ENCODE measurements at regions not wholly inside any gene's neighbourhood (a gene's known extent, or its start where the extent isn't known, plus 50 kb on each side); places are given as distances from the start of the nearest gene placed in this dataset.
"Not testable (repeated sequence)": the region's sequence is repeated elsewhere in the genome, so short reads cannot be mapped to it uniquely, and the experiment has no call there.

- Histone ChIP-seq H3K27me3 (no peaks in the 10 kb centered on the region), H3K9me3 (no peaks in the 10 kb centered on the region), H3K36me3 (no peaks in the 10 kb centered on the region), H3K4me3 (no peak overlapping the region), H3K27ac (no peak overlapping the region), H3K4me1 (no peaks in the 10 kb centered on the region)
- WGBS, 2 donors = 18 to 69% methylated on average over 2 of the region's 2 CpGs
- DNase-seq = no peak
- intact Hi-C loops (cut with DNase I) = no loop called here
- TF ChIP-seq POLR2AphosphoS5 (IDR thresholded peaks at IDR 0.05) (no peak), CTCF (IDR thresholded peaks at IDR 0.05) (no peak), POLR2A (IDR thresholded peaks at IDR 0.05) (no peak), EP300 (IDR thresholded peaks at IDR 0.05) (no peak)
Measured at GRCh38 chr1:65632235-65632634, 160.5 kb upstream of the PDE4B start.

- intact Hi-C loops (cut with DNase I) = no loop called here
- DNase-seq = no peak
- TF ChIP-seq CTCF (IDR thresholded peaks at IDR 0.05) (no peak), POLR2A (IDR thresholded peaks at IDR 0.05) (no peak), EP300 (IDR thresholded peaks at IDR 0.05) (no peak), POLR2AphosphoS5 (IDR thresholded peaks at IDR 0.05) (no peak)
- no peaks in the 10 kb centered on the region for H3K9me3 ChIP-seq
- no peak overlapping the region for H3K4me3 ChIP-seq
- no peaks in the 10 kb centered on the region for H3K27me3 ChIP-seq
- H3K27ac ChIP-seq = no peak overlapping the region
- WGBS, 2 donors = 98 to 99% methylated on average over 1 of the region's 1 CpG
- H3K36me3 ChIP-seq = no peaks in the 10 kb centered on the region
- H3K4me1 ChIP-seq = no peaks in the 10 kb centered on the region
Measured at GRCh38 chr1:65640046-65640445, 152.6 kb upstream of the PDE4B start.

- H3K4me1 ChIP-seq; H3K36me3 ChIP-seq; H3K4me3 ChIP-seq; H3K9me3 ChIP-seq; intact Hi-C loops (cut with DNase I); H3K27me3 ChIP-seq; H3K27ac ChIP-seq; DNase-seq: not testable (repeated sequence)
- WGBS, 2 donors = 92 to 97% methylated on average over 1 of the region's 1 CpG
Measured at GRCh38 chr1:65649185-65649584, 143.5 kb upstream of the PDE4B start.

- intact Hi-C loops (cut with DNase I) = no loop called here
- Histone ChIP-seq H3K27ac (no peak overlapping the region), H3K4me1 (no peaks in the 10 kb centered on the region), H3K4me3 (no peak overlapping the region), H3K27me3 (no peaks in the 10 kb centered on the region), H3K36me3 (no peaks in the 10 kb centered on the region), H3K9me3 (peaks cover 0 to 3% (median 0%) of the 10 kb centered on the region in 4 donors)
- no peak for DNase-seq
- no peak for TF ChIP-seq POLR2AphosphoS5 (IDR thresholded peaks at IDR 0.05)
- TF ChIP-seq CTCF (IDR thresholded peaks at IDR 0.05) = no peak
- TF ChIP-seq POLR2A (IDR thresholded peaks at IDR 0.05) = no peak
- TF ChIP-seq EP300 (IDR thresholded peaks at IDR 0.05) = no peak
- 52 to 74% methylated on average over 1 of the region's 1 CpG for WGBS, 2 donors
Measured at GRCh38 chr1:65650682-65651081, 142.0 kb upstream of the PDE4B start.

GRCh38 chr1:65654526-65654925 lies 138.2 kb upstream of the PDE4B start:
- H3K4me1 ChIP-seq; H3K27ac ChIP-seq; H3K9me3 ChIP-seq; DNase-seq; intact Hi-C loops (cut with DNase I); H3K36me3 ChIP-seq; H3K4me3 ChIP-seq; H3K27me3 ChIP-seq: not testable (repeated sequence)
- WGBS, 2 donors = 82 to 84% methylated on average over 2 of the region's 2 CpGs

- intact Hi-C loops (cut with DNase I); H3K9me3 ChIP-seq; H3K27me3 ChIP-seq; H3K36me3 ChIP-seq; DNase-seq; H3K4me1 ChIP-seq; H3K4me3 ChIP-seq; H3K27ac ChIP-seq: not testable (repeated sequence)
- 93 to 98% methylated on average over 2 of the region's 2 CpGs for WGBS, 2 donors
Measured at GRCh38 chr1:65657609-65658008, 135.1 kb upstream of the PDE4B start.

Measured in sigmoid colon (tissue), 6 donors.